GM23338 (cell line): ENCODE measurements at regions not wholly inside any gene's neighbourhood (a gene's known extent, or its start where the extent isn't known, plus 50 kb on each side); places are given as distances from the start of the nearest gene placed in this dataset.

Experiments used
- ATAC-seq: fragments of 200-7000 bp; cut with Tn5 transposase; 3 replicates; pipeline ENCODE4 v1.9.1; 2020
- DNase-seq: peaks from one replicate; pipeline ENCODE4 v3.0.0-alpha.2; 2015; ENCODE audit warnings: low spot score
- H2AFZ ChIP-seq: fragments of 200-600 bp; sonication (generic); 2 replicates; pipeline ENCODE4 v1.8.0; 2016; ENCODE audit warnings: antibody characterized with exemption, mild to moderate bottlenecking, moderate library complexity
- H3F3A ChIP-seq: fragments of 200-600 bp; sonication (generic); replicated peaks from 2 replicates; pipeline ENCODE4 v1.8.0; 2017; ENCODE audit warnings: antibody characterized with exemption, mixed run types, low read depth
- H3K27ac ChIP-seq: fragments of 200-600 bp; sonication (generic); 2 replicates; pipeline ENCODE4 v1.6.1; 2016; ENCODE audit warnings: low read depth
- H3K27me3 ChIP-seq: fragments of 200-600 bp; sonication (generic); 2 replicates; pipeline ENCODE4 v1.8.0; 2016; ENCODE audit warnings: mild to moderate bottlenecking, mixed run types, moderate library complexity; ENCODE audit not compliant: insufficient read depth
- H3K36me3 ChIP-seq: fragments of 200-600 bp; sonication (generic); 2 replicates; pipeline ENCODE4 v1.8.0; 2016; ENCODE audit warnings: mild to moderate bottlenecking; ENCODE audit not compliant: insufficient read depth
- H3K4me1 ChIP-seq: fragments of 200-600 bp; sonication (generic); 2 replicates; pipeline ENCODE4 v1.8.0; 2016; ENCODE audit warnings: mild to moderate bottlenecking, moderate library complexity; ENCODE audit not compliant: insufficient read depth
- H3K4me2 ChIP-seq: fragments of 200-600 bp; sonication (generic); 2 replicates; pipeline ENCODE4 v1.7.1; 2017; ENCODE audit warnings: mixed run types
- H3K4me3 ChIP-seq: fragments of 200-600 bp; sonication (generic); 2 replicates; pipeline ENCODE4 v1.6.1; 2016; ENCODE audit warnings: mixed run types
- H3K79me2 ChIP-seq: fragments of 200-600 bp; sonication (generic); replicated peaks from 2 replicates; pipeline ENCODE4 v1.8.0; 2017; ENCODE audit warnings: mild to moderate bottlenecking; ENCODE audit not compliant: insufficient read depth
- H3K9me2 ChIP-seq: fragments of 200-600 bp; sonication (generic); 2 replicates; pipeline ENCODE4 v1.8.0; 2017; ENCODE audit not compliant: insufficient read depth
- H4K20me1 ChIP-seq: fragments of 200-600 bp; sonication (generic); replicated peaks from 2 replicates; pipeline ENCODE4 v1.8.0; 2017; ENCODE audit warnings: mild to moderate bottlenecking; ENCODE audit not compliant: insufficient read depth
- H3K27ac Mint-ChIP-seq: 2 replicates; pipeline ENCODE4 v1.8.0; 2020; ENCODE audit warnings: inconsistent platforms, mild to moderate bottlenecking, moderate library complexity, mixed read lengths
- H3K27me3 Mint-ChIP-seq: 3 replicates; pipeline ENCODE4 v1.8.0; 2022; ENCODE audit warnings: low read depth, mild to moderate bottlenecking, moderate library complexity, mixed read lengths, inconsistent platforms; ENCODE audit not compliant: insufficient read depth, poor library complexity
- H3K36me3 Mint-ChIP-seq: 3 replicates; pipeline ENCODE4 v1.8.0; 2021; ENCODE audit warnings: low read depth, mild to moderate bottlenecking, inconsistent platforms, moderate library complexity, mixed read lengths
- H3K4me1 Mint-ChIP-seq: 3 replicates; pipeline ENCODE4 v1.8.0; 2020; ENCODE audit warnings: mild to moderate bottlenecking, inconsistent platforms, mixed read lengths
- H3K4me3 Mint-ChIP-seq: 3 replicates; pipeline ENCODE4 v1.8.0; 2021; ENCODE audit warnings: moderate library complexity, mild to moderate bottlenecking, inconsistent platforms, mixed read lengths
- H3K9me3 Mint-ChIP-seq: 3 replicates; pipeline ENCODE4 v1.8.0; 2020; ENCODE audit warnings: moderate library complexity, mild to moderate bottlenecking, inconsistent platforms, mixed read lengths
- CREB1 ChIP-seq: fragments of 250-450 bp; sonication (Bioruptor Pico); IDR thresholded peaks from 2 replicates; pipeline ENCODE4 v1.5.0; 2020; ENCODE audit warnings: low read depth, mild to moderate bottlenecking, moderate library complexity
- EZH2 ChIP-seq: fragments of 200-600 bp; sonication (generic); IDR thresholded peaks from one replicate; pipeline ENCODE4 v1.8.0; 2017; ENCODE audit warnings: antibody characterized with exemption, mild to moderate bottlenecking, low read depth; ENCODE audit not compliant: unreplicated experiment
- EZH2phosphoT487 ChIP-seq: fragments of 200-600 bp; sonication (generic); IDR thresholded peaks from one replicate; pipeline ENCODE4 v1.8.1; 2018; ENCODE audit warnings: antibody characterized with exemption; ENCODE audit not compliant: unreplicated experiment
- JUNB ChIP-seq: IDR thresholded peaks from one replicate; pipeline ENCODE4 v1.6.1; 2016; ENCODE audit warnings: antibody characterized with exemption; ENCODE audit not compliant: unreplicated experiment
- NANOG ChIP-seq: IDR thresholded peaks from 2 replicates; pipeline ENCODE4 v1.6.1; 2016; ENCODE audit warnings: antibody characterized with exemption, borderline replicate concordance
- STAT1 ChIP-seq: IDR thresholded peaks from one replicate; pipeline ENCODE4 v1.6.1; 2016; ENCODE audit warnings: antibody characterized with exemption; ENCODE audit not compliant: unreplicated experiment
- ZNF114 ChIP-seq: fragments of 250-450 bp; sonication (Bioruptor Pico); IDR thresholded peaks from 2 replicates; pipeline ENCODE4 v1.5.0; 2020; ENCODE audit warnings: mild to moderate bottlenecking, moderate library complexity
- ZNF462 ChIP-seq: fragments of 250-450 bp; sonication (Bioruptor Pico); IDR thresholded peaks from 2 replicates; pipeline ENCODE4 v1.5.0; 2020; ENCODE audit warnings: mild to moderate bottlenecking, moderate library complexity
- TF ChIP-seq, protein P1 (sequence below): IDR thresholded peaks from 2 replicates; pipeline ENCODE4 v1.6.1; 2016; ENCODE audit warnings: antibody characterized with exemption

- TF ChIP-seq ZNF462 (no peak), EZH2phosphoT487 (no peak), ZNF114 (no peak), CREB1 (no peak)
Observed at GRCh38 chr18:72235422-72235821, 308.7 kb downstream of the CBLN2 start (continued).

DNA sequence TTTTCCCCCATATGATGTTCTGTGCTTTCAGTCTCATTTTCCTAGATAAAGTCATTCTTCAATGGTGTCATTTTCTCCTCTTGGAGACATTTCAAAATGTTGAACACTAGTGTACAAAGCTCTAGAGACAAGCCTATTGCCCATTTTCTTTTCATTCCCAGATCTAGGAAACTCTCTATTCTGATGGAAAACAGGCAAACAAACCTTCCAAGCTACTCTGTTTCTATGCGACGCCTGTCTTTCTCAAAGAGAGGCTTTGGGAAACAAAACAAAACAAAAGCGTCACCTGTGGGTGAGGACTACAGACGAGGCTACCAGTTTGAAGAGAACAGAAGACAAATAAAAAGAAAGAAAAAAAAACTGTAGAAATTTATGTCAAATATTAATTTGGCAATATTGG lies 311.0 kb downstream of the CBLN2 start:
- Histone ChIP-seq H2AFZ (no peak overlapping the region), H3K4me2 (no peak overlapping the region), H3K4me1 (no peaks in the 10 kb centered on the region), H3K27ac (no peak overlapping the region), H3K9me2 (no peaks in the 10 kb centered on the region), H3K36me3 (no peaks in the 10 kb centered on the region; the same call in 1 of the 2 replicates), H3K27me3 (no peaks in the 10 kb centered on the region), H3F3A (no peaks in the 10 kb centered on the region), H3K79me2 (no peaks in the 10 kb centered on the region), H4K20me1 (no peaks in the 10 kb centered on the region), H3K4me3 (no peak overlapping the region)
- DNase-seq (no peak), ATAC-seq (no peak)
- Mint-ChIP-seq H3K36me3 (peaks cover 21% of the 10 kb centered on the region), H3K4me3 (no peak overlapping the region), H3K27ac (no peak overlapping the region), H3K9me3 (peaks cover 72% of the 10 kb centered on the region), H3K4me1 (no peaks in the 10 kb centered on the region), H3K27me3 (no peaks in the 10 kb centered on the region)
- TF ChIP-seq NANOG (no peak), JUNB (no peak), ZNF114 (no peak), EZH2 (no peak), STAT1 (no peak), ZNF462 (no peak)
- TF ChIP-seq, protein P1, sequence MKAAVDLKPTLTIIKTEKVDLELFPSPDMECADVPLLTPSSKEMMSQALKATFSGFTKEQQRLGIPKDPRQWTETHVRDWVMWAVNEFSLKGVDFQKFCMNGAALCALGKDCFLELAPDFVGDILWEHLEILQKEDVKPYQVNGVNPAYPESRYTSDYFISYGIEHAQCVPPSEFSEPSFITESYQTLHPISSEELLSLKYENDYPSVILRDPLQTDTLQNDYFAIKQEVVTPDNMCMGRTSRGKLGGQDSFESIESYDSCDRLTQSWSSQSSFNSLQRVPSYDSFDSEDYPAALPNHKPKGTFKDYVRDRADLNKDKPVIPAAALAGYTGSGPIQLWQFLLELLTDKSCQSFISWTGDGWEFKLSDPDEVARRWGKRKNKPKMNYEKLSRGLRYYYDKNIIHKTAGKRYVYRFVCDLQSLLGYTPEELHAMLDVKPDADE: no peak
